ENCODE measurements at regions not wholly inside any gene's neighbourhood (a gene's known extent, or its start where the extent isn't known, plus 50 kb on each side); places are given as distances from the start of the nearest gene placed in this dataset.

GRCh38 chr1:96473791-96474434, 247.7 kb upstream of the PTBP2 start:
- DNase-seq: no peak

DNA sequence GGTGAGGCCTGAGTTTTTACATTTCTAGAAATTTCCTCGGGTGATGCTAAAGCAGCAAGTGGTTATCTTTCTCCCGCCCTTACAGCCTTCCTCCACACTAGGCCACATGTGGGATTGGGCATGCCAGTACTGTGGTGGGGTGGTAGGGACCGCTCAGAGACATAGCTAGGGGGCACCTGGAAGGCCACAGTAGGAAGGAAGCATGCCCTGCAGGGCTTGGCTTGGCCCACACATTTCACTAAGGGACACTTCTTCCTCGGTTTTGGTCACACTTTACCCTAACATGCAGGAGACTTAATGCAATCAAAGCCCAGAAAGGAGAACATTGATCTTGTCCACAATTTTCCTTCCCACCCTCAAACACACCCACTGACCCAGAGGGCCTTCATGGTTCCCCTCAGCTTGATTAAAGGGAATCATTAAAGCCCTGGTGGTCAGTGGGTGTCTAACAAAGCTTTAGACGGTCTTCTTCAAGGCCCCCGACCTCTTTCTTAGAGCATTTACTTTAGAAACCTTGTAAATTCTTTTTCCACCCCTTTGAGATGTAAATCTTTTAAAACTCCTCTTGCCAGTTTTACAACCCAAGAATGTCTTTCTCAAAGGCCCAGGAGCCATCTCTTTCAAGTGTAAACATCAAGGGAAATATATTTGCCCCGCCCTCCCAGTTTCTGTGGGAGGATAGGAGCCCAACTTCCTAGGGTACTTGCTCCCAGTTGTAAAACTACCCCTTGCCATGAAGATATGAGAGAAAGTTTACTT, 246.4 kb upstream of the PTBP2 start:
- DNase-seq: no peak

DNA sequence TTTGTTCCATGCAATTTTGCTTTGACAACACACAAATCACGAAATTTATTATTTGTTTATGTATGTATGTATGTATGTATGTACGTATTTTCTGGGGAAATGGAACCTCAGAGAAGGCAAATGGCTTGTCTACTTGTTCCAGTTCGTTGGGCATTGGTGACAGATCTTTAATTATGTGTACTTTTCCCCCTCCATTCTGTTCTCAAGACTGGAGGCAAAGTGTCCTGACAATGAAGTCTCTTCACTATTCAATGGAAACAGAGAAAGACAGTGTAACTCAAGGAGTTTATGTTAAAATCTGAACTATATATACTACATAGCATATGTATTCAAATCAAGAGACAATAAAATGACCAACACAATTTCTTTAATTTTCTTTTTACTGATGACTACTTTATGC, 245.7 kb upstream of the PTBP2 start:
- no peak for DNase-seq

DNA sequence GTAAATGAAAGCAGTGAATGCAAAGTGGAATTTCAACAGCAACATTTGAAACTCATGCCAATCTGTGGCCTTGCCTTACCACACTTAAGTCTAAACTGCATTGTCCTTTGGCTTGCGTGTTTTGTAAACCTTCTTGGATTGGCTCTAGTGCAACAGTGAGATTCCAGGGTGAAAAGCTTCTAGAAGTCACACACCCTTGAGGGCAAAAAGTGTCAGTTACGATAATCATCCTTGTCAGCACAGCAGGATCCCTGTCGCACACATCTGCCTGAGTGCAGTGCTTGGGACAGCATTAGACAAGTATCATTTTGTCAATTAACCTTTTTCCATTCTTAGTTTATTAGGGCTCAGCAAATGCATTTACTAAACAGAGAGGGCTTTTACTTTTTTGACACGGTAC, 243.4 kb upstream of the PTBP2 start:
- DNase-seq: no peak

DNA sequence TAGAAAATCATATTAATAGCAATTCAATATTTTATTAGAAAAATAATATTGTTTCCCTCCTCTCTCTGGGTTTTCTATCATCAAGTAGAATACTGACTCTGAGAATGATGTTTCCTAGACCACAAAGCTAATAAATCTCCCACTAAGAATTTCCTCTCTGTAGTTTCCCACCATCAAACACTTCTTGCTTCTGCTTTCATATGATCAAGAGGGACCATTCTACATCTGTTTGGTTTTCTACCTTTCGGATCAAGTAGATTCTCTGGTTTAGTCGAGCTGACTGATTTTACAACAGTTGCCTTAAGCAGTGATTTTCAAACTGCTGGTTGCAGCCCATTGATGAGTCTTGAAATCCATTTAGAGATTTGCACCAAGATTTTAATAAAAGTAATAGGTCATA, 240.2 kb upstream of the PTBP2 start:
- no peak for DNase-seq

- no peak for DNase-seq
Measured at GRCh38 chr1:96482616-96483015, 239.0 kb upstream of the PTBP2 start.

GRCh38 chr1:96487394-96487793, 234.2 kb upstream of the PTBP2 start:
- DNase-seq: no peak

DNA sequence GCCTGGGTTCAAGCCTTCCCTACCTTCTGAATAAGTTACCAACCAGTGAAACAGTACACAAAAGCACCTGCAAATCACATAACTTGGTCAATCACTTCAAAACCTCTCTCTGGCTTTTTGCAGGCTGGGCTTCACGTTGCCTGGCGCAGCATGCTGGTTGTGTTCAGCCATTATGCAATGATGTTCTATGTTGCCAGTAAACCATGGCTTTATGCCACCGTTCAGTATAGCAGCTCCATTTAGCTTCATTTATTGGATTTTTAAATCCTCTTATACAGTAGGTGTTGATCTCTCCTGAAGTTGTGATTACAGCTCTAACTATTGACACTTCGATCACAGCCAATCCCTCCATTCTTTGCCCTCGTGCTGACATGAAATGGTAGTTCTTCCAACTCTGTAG, 233.6 kb upstream of the PTBP2 start:
- DNase-seq: no peak

- no peak for DNase-seq
Measured at GRCh38 chr1:96488777-96489176, 232.8 kb upstream of the PTBP2 start.

GRCh38 chr1:96492236-96492635, 229.3 kb upstream of the PTBP2 start:
- DNase-seq: no peak

DNA sequence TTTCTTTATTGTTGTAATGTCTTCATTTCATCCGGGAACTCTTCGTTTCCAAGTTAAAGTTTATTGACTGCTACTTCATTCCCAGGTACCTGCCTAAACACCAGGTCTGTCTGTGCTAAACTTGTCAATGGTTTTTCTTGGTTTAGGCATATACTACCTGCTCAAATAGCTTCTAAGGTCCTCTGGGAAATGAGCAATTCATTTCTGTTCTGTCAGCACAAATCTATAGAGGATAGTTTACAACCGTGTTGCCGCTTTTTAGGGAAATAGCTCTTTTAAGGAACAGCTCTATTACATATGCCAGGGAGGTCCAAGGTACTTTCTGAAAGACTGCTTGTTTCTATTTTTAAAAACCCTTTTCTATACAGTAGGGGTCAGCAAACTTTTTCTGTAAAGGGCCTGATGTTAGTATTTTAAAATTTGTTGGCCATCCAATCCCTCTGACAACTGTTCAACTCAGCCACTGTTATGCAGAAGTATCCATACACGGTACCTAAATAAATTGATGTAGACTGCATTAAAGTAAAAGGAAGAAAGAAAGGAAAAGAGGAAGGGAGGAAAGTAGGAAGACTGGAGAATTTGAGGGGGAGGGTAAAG, 222.7 kb upstream of the PTBP2 start:
- DNase-seq: no peak

DNA sequence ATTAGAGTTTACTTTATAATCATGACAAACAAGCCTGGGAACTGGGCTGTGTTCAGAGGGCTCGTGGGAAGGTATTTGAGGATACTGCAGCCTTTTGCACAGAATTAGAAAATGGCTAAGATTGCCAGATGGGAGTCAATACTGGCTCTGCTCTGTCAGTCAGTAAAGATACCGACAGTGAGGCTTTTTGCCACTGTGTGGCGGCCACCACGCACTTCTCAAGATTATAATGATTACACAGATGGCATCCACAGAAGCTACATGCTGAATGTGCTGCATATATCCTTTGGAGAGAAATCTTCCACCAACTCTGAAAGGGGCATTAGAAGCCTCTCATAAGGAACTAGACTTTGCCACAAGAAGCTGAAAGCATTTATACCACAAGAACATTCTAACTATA, 213.4 kb upstream of the PTBP2 start:
- no peak for DNase-seq

DNA sequence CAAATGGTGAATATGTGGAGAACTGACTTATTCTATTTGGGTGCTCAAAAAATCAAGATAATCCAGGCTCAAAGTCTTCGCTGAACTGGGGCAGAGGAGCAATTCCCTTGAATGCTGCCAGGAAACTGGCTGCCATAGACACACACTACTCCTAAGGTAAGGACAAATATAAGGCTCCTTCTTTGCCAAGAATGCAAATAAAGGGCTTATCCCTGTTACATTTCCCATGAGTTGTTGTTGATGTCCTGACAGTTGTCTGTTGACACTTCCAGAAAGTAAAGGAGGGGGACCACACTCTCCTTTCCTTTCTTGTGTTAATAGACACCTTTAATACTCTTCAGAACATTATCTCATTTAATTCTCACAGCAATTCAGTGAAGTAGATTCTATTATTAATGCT, 212.2 kb upstream of the PTBP2 start:
- DNase-seq: no peak

DNA sequence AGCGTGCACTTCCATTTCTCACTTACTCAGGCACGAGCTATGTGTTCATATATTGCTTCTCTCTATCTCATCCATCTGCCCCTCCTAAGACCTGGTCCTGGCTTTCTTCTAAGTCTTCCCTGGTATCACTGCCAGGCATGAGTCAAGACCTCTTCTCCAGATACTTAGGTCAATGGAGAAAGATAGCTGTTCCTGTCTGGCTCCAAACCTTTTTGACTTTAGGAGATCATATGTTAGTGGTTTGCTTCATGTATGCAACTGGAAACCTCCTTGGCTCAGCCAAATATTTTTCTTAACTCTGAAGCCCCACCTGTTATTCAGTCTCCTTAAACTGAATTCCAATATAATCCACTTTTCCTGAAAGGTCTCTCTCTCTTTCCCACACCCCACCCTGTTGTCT, 211.6 kb upstream of the PTBP2 start:
- no peak for DNase-seq

GRCh38 chr1:96510391-96510790, 211.2 kb upstream of the PTBP2 start:
- no peak for DNase-seq

DNA sequence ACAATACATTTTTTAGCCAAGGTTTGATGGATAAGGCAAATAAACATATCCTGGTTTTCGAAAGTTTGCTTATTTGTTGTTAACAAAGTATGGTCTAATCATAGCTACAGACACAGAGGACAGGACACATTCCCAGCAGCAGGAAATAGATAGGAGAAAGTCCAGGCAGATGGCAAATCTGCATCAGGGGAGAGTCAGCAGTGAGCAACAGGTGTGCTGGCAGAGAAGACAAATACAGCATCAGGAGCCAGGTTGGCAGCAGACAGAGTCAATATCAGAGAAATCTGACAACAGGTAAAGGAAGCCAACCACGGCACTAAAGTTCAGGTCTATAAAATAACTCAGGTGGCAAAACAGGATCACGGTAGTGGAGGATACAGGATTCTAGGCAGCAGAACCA, 210.7 kb upstream of the PTBP2 start:
- DNase-seq: no peak

DNA sequence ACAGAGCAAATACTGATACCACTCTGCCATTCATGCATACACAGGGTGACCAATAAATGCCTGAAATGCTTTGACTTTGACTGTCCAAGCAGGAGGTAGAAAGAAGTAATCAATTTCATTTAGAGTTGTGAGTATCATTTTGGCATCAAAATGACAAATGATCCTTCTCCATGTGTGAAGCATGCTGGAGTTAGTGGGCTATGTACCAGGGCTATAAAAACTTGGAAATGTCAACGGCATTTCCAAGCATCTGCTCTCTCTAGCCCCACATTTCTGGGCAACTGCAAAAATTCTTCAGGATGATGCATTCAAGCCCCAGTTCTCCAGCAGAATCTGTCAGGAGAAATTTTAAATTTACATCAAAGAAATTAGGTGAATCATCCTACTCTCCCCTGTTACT, 208.4 kb upstream of the PTBP2 start:
- DNase-seq: no peak

DNA sequence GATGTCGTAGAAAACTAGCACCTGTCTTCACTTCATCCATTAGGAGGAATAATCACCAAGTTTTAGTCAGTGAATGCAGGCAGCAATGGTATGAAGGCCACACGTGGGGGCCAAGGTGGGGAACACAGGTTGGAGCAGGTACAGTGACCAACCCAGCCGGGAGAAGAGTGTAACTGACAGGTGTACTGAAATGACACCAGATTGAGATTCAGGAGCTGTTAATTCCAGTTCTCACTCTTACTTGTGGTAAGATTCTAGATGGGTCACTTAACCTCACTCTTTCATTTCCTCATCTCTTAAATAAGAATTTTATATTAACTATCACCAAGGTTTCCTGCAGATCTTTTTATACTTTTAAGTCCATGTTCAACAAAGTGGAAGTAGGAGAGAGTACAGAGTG, 206.2 kb upstream of the PTBP2 start:
- DNase-seq: no peak

DNA sequence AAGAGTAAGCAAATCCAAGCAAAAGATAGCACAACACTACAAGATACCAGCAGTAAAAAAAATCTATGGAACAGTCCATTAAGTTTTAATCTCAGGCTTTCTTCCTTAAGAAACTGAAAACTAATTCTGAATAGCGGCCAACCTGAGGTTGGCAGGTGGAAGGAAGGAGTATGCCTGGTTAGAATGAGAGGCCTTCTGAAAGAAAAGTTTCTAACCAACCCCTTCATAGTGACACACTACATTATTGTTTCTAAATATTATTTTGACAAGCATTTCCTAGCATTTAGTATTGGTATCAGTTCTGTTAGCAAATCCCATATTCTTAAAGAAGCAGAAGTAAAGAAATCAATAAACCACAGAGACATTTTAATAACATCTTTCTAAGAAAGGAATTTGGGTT, 205.7 kb upstream of the PTBP2 start:
- DNase-seq: no peak

DNA sequence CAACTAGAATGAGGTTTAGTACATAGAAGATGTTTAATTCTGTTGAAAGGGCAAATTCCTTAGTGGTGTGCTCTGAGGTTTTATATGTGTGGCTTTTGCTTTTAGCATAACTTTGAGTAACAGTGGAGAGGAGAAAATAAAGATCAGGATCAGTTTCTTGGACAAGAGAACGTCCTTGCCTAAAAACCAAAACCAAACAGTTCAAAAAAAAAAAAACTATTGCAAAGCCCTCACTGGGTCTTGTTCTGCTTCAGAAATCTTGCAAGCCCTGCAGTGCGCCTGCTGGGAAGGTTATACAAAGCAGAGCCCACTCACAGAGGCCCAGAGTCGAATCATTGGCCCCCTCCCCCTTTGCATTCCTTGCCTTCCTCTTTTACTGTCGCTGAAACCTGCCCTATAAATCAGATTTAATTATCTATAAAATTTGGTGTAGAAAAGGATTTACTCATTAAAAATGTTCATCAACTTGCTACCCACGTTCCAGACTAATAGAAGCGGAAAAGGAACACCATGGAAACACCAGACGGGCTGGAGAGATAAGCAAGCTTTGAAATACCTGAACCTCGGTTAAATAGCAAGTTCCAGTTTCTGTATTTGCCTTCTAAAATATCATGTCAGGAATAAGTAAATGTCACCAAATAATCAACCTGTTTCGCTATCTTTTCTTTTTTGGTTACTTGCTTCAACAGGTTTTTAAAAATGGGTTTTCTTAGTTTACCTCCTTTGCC, 201.6 kb upstream of the PTBP2 start:
- no peak for DNase-seq

GRCh38 chr1:96520579-96520947, 201.0 kb upstream of the PTBP2 start:
- no peak for DNase-seq

DNA sequence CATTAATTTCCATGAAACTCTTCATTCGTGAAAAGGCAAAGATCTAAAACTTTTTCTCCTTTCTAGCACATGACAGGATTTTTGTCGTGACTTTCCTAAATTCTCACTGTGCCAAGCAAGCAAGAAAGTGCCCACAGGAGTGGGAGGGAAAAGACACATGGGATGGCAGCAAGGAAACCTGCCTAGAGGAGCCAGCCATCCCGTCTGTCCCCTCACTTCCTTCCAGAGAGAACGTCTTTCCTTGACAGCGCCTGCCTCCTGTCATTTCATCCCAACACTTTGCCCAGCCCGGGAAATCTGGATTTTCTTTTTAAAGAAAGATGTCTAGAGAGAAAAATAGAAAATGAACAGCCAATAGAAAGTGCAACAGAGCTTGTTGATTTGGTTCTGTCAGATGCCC, 200.6 kb upstream of the PTBP2 start:
- no peak for DNase-seq

DNA sequence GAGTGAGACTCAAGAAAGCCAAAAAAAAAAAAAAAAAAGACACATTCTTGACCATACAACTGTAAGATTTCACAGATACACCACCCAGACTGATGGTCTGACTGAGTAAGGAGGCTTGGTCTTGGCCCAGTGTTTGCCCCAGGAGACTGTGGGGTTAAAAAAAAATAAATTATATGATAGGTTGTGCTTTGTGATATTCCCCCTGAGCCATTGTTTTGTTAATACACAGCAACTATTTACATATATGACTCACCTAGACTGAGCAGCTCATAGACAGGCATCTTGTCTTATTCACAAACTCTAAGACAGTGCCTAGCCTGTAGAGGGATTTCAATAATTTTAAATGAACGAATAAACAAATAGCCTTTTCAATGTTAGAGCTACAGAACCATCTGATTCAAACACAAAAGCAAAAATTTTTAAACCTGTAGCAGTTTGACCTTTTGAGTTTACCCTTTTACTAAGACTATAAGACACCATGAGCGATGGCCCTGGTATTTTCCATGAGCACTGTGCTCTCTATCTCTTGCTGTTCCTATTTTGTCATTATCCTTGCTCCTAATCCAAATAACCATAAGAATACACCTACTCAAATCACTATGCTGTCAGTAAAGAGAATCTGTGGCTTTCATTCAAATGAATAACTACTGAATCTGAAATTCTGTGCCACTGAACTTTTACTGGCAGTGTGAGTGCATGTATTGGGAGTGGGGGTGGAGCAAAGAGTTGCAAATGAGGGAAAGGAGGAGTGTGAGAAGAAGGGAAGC, 199.4 kb upstream of the PTBP2 start:
- no peak for DNase-seq
